ENCODE measurements at regions not wholly inside any gene's neighbourhood (a gene's known extent, or its start where the extent isn't known, plus 50 kb on each side); places are given as distances from the start of the nearest gene placed in this dataset.

DNA sequence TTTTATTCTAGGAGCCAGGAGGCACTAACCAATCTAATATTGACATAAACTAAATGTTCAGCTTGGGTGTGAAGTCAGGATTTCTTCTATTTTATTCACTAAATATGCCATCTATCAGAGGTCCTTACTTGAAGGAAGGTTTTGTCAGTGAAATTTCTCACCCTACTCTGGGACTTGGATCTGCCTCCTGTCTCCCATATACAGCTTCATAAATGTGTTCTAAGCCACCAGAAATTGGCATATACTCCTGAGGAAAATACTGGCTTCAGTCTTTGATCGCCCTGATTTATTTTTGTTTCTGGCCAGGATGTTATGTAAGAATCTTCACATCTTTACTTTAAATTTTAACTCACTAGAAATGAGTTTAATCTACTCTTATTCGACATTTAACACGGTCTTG lies 647.7 kb downstream of the C6orf118 start:
- Mint-ChIP-seq H3K36me3 (ENCODE audit: low read depth) (no peaks in the 10 kb centered on the region), H3K9me3 (peaks cover 6% of the 10 kb centered on the region), H3K4me1 (ENCODE audit: low read depth) (no peaks in the 10 kb centered on the region), H3K4me3 (no peak overlapping the region), H3K27ac (no peak overlapping the region), H3K27me3 (no peaks in the 10 kb centered on the region)
- ChIA-PET CTCF (no interaction called here), POLR2A (no interaction called here)
- no peak for ATAC-seq (ENCODE audit: poor library complexity)
- TF ChIP-seq, protein P1, sequence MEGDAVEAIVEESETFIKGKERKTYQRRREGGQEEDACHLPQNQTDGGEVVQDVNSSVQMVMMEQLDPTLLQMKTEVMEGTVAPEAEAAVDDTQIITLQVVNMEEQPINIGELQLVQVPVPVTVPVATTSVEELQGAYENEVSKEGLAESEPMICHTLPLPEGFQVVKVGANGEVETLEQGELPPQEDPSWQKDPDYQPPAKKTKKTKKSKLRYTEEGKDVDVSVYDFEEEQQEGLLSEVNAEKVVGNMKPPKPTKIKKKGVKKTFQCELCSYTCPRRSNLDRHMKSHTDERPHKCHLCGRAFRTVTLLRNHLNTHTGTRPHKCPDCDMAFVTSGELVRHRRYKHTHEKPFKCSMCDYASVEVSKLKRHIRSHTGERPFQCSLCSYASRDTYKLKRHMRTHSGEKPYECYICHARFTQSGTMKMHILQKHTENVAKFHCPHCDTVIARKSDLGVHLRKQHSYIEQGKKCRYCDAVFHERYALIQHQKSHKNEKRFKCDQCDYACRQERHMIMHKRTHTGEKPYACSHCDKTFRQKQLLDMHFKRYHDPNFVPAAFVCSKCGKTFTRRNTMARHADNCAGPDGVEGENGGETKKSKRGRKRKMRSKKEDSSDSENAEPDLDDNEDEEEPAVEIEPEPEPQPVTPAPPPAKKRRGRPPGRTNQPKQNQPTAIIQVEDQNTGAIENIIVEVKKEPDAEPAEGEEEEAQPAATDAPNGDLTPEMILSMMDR (IDR thresholded peaks at IDR 0.05) = no peak
- Histone ChIP-seq H3K27ac (ENCODE audit: low read depth in 1 of 2, low read length in 2 of 2) (no peak overlapping the region), H3K9me3 (ENCODE audit: control insufficient read depth in 1 of 2, insufficient read depth in 1 of 2, low read length in 2 of 2) (peaks cover 4 to 12% of the 10 kb centered on the region in 2 experiments), H3K4me3 (ENCODE audit: low read length) (no peak overlapping the region), H3K4me1 (ENCODE audit: insufficient read depth, low read length) (no peaks in the 10 kb centered on the region), H3K27me3 (ENCODE audit: control insufficient read depth in 1 of 2, insufficient read depth in 2 of 2, low read length in 2 of 2) (no peaks in the 10 kb centered on the region), H3K36me3 (ENCODE audit: insufficient read depth, low read length) (no peaks in the 10 kb centered on the region)
- intact Hi-C loops (cut with DNase I, micrococcal nuclease) = no loop called here
- DNase-seq = no peak

DNA sequence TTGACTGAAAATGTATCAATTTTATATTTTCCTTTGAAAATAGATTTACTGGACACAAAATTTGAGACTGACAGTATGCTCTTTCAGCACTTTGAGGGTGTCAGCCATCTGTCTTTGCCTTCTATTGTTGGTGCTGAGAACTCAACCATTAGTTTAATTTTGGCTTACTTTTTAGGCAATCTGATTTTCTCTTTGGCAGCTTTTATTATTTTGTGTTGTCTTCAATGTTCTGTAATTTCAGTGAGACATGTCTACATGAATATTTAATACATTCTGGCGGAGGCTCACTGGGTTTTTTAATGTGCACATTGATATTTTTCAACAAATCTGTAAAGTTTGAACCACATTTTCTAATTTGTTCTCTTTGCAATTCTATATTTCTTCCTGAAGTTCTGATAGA lies 648.6 kb downstream of the C6orf118 start:
- Histone ChIP-seq H3K4me1 (ENCODE audit: insufficient read depth, low read length) (no peaks in the 10 kb centered on the region), H3K9me3 (ENCODE audit: control insufficient read depth in 1 of 2, insufficient read depth in 1 of 2, low read length in 2 of 2) (peaks cover 0 to 8% of the 10 kb centered on the region in 2 experiments), H3K36me3 (ENCODE audit: insufficient read depth, low read length) (no peaks in the 10 kb centered on the region), H3K27me3 (ENCODE audit: control insufficient read depth in 1 of 2, insufficient read depth in 2 of 2, low read length in 2 of 2) (no peaks in the 10 kb centered on the region), H3K27ac (ENCODE audit: low read depth in 1 of 2, low read length in 2 of 2) (no peak overlapping the region), H3K4me3 (ENCODE audit: low read length) (no peak overlapping the region)
- H3K4me1 Mint-ChIP-seq (ENCODE audit: low read depth) = no peaks in the 10 kb centered on the region
- no peak overlapping the region for H3K4me3 Mint-ChIP-seq
- ChIA-PET POLR2A (no interaction called here), CTCF (no interaction called here)
- intact Hi-C loops (cut with DNase I, micrococcal nuclease) = no loop called here
- ATAC-seq (ENCODE audit: poor library complexity) = no peak
- H3K27ac Mint-ChIP-seq = no peak overlapping the region
- TF ChIP-seq, protein P1 (IDR thresholded peaks at IDR 0.05) = no peak
- H3K9me3 Mint-ChIP-seq = peaks cover 9% of the 10 kb centered on the region
- DNase-seq = no peak
- no peaks in the 10 kb centered on the region for H3K36me3 Mint-ChIP-seq (ENCODE audit: low read depth)
- H3K27me3 Mint-ChIP-seq = no peaks in the 10 kb centered on the region

DNA sequence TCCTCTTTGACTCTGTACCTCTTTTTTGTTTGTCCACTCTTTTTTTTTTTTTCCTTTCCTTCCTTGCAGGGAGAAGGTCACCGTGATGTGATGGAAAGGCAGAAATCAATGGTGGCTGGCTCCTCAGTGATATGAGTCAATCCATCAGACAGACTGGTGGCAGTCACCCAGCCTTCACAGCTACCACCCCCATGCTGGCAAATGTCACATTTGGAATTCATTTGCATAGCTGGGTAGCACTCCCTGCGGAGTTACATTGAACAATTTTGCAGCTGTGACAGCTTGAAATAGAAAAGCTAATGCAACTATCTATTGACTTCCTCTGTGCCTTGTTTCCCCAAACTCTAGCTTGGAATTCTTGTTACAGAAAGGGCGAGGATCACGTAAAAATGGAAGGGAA lies 668.4 kb downstream of the C6orf118 start:
- Histone ChIP-seq H3K9me3 (ENCODE audit: control insufficient read depth in 1 of 2, insufficient read depth in 1 of 2, low read length in 2 of 2) (no peaks in the 10 kb centered on the region), H3K4me1 (ENCODE audit: insufficient read depth, low read length) (no peaks in the 10 kb centered on the region), H3K27ac (ENCODE audit: low read depth in 1 of 2, low read length in 2 of 2) (no peak overlapping the region), H3K36me3 (ENCODE audit: insufficient read depth, low read length) (no peaks in the 10 kb centered on the region), H3K27me3 (ENCODE audit: control insufficient read depth in 1 of 2, insufficient read depth in 2 of 2, low read length in 2 of 2) (no peaks in the 10 kb centered on the region), H3K4me3 (ENCODE audit: low read length) (no peak overlapping the region)
- H3K36me3 Mint-ChIP-seq (ENCODE audit: low read depth) = no peaks in the 10 kb centered on the region
- intact Hi-C loops (cut with DNase I, micrococcal nuclease) = no loop called here
- TF ChIP-seq, protein P1 (IDR thresholded peaks at IDR 0.05) = no peak
- peaks cover 13% of the 10 kb centered on the region for H3K9me3 Mint-ChIP-seq
- no peak overlapping the region for H3K4me3 Mint-ChIP-seq
- no peaks in the 10 kb centered on the region for H3K27me3 Mint-ChIP-seq
- H3K27ac Mint-ChIP-seq = no peak overlapping the region
- POLR2A ChIA-PET = no interaction called here
- CTCF ChIA-PET = no interaction called here
- ATAC-seq (ENCODE audit: poor library complexity) (no peak), DNase-seq (no peak)
- H3K4me1 Mint-ChIP-seq (ENCODE audit: low read depth) = no peaks in the 10 kb centered on the region

All from CD4-positive, alpha-beta T cell (primary cell).